GM12864 (cell line): ENCODE measurements at regions not wholly inside any gene's neighbourhood (a gene's known extent, or its start where the extent isn't known, plus 50 kb on each side); places are given as distances from the start of the nearest gene placed in this dataset.

Experiments used
- DNase-seq: peaks from one replicate; pipeline ENCODE4 v3.0.0-alpha.2; 2011; ENCODE audit warnings: low read depth
- H3K4me3 ChIP-seq: 2 replicates; pipeline ENCODE4 v1.5.1; 2011; ENCODE audit warnings: mild to moderate bottlenecking, low read depth, low read length, control low read depth
- TF ChIP-seq, protein P1 (sequence below): IDR thresholded peaks from 2 replicates; pipeline ENCODE4 v1.5.1; 2011; ENCODE audit warnings: low read depth, mild to moderate bottlenecking, moderate library complexity, low read length, control low read depth, inconsistent platforms; ENCODE audit errors: missing control alignments

DNA sequence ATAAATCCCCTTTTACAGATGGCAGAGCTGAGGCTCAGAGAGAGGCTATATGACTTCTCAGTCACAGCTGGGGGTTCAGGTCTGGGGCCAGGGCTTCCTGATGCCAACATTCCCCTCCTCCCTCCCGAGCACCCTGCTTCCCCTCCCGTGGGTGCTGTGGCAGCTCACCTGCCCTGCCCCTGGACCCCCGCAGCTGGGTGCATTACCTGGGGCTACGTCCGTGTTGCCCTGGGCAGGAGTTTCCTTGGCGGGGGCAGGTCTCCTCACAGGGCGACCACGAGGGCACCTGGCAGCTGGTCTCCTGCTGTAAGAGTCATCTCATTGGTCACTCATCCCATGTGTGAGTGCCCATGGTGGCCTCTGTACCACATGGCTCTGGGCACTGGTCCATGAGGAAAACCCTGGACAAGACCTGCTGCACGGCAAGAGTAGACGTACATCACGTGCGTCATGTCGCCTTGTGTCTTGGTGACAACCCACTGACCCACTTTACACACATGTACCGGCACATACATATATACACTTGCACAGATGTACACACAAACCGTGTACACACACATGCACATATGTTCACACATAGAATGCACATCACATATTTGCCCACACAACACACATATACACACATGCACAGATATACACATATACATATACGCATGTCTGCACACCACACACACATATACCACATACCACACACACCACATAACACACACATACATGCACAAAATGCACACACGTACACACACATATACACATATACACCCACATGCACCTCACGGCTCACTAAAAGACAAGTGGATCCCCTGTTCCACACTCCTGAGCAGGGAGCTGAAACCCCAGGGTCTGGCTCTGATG lies 134.0 kb downstream of the FOXL1 start:
- DNase-seq, result no peak
- H3K4me3 ChIP-seq, result no peak overlapping the region
- TF ChIP-seq, protein P1, sequence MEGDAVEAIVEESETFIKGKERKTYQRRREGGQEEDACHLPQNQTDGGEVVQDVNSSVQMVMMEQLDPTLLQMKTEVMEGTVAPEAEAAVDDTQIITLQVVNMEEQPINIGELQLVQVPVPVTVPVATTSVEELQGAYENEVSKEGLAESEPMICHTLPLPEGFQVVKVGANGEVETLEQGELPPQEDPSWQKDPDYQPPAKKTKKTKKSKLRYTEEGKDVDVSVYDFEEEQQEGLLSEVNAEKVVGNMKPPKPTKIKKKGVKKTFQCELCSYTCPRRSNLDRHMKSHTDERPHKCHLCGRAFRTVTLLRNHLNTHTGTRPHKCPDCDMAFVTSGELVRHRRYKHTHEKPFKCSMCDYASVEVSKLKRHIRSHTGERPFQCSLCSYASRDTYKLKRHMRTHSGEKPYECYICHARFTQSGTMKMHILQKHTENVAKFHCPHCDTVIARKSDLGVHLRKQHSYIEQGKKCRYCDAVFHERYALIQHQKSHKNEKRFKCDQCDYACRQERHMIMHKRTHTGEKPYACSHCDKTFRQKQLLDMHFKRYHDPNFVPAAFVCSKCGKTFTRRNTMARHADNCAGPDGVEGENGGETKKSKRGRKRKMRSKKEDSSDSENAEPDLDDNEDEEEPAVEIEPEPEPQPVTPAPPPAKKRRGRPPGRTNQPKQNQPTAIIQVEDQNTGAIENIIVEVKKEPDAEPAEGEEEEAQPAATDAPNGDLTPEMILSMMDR, result no peak

DNA sequence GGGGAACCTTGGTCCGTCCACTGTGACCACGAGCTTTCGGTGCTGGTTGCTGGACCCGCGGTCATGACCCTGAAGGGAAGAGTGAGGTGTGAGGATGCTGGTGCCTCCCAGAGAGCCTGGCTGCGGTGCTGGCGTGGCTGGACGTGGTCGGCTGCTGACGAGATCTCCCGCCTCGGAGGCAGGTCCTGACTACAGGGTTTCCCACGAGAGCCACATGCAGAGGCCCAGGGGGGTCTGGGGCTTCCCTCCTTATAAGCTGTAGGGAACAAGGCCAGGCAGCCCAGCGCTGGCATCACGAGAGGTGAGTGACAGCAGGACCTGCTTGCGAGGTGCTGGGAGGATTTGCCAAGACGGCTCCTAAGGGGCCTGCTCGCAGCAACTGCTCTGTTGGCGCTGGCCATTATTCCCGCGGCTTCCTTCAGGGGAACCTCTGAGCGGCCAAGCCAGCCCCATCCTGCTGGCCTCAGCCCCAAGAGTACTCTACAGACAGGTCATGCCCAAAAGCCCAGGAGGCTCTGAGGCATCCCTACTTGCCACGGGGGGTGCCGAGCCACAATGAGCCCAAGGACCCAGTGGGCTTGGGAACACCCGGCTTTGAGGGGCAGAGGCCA lies 134.8 kb downstream of the FOXL1 start:
- no peak for DNase-seq
- TF ChIP-seq, protein P1, result no peak
- H3K4me3 ChIP-seq, result no peak overlapping the region

DNA sequence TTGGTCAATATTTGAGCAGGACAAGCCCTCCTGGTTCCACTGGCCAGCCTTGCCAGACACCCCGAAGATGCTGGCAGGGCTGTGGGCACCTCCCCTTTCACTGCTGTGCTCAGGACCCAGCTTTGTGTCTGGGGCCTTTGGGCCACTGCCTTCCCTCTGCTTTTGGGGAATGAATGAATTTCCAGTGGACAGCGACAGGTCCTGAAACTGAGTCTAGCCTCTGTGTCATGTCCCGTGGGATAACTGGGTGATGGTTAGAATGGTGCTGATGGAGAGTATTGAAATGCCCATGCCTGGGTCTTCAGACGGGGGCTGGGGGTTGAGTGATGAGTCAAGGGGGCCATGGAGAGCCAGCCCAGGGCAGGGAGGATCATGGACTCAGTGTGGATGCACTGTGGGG lies 135.8 kb downstream of the FOXL1 start:
- H3K4me3 ChIP-seq, result no peak overlapping the region
- DNase-seq, result no peak
- TF ChIP-seq, protein P1, result no peak

DNA sequence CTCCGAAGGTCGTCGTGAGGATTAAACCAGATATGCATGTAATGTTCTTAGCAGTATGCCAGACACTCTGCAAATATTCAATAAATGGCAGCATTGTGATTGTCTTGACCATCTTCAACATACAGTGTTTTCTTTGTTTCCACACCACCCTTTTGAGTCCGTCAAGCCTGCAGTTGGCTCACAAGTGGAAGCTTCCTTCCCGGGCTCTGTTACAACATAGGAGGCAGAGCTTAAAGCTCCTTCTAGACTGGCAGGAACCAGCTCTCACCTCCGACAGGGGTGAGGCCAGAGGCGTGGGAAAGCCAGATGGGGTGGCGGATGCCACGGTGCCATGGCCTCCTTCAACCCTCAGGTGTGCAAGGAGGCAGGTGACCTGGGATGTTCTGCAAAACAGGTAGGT lies 138.3 kb downstream of the FOXL1 start:
- no peak overlapping the region for H3K4me3 ChIP-seq
- TF ChIP-seq, protein P1, result no peak
- no peak for DNase-seq

DNA sequence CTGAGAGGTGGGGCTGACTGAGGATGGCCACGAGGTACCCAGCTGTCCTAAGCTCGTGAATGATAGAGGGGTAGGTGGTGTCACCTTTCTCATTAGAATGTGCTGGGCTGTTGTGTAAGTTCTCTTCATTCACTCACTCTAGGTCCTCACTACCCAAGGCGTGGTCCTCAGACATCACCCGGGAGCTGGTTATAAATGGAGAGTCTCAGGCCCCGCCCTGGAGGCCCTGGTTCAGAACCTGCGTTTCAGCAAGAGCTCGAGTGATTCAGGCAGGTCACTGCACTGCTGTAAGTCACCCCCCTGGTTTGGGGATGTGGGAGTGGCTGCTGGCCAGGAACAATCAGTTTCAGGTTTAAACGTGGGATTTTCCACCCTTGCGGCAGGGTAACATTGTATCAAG lies 139.8 kb downstream of the FOXL1 start:
- DNase-seq, result no peak
- TF ChIP-seq, protein P1, result no peak
- no peak overlapping the region for H3K4me3 ChIP-seq

DNA sequence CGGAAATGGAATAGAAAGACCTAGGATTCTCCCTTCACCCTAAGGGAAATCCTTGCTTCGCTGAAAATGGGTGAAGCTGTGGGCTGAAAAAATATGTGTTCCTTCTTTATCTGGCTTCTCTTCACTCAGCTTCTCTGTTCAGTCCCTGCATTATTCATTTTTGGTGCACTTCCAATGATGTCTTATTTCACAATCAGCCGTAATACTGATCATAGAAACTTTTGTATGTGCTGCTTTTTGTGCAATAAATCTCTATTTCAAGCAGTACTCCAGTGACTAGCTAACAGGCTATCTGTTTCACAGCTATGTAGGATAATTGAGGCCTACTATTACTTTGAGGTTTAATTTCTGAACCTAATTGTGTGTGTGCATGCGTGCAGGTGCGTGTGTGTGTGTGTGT lies 144.6 kb downstream of the FOXL1 start:
- TF ChIP-seq, protein P1, result no peak
- H3K4me3 ChIP-seq, result no peak overlapping the region
- DNase-seq, result no peak
